GM21529 (cell line): ENCODE measurements at regions not wholly inside any gene's neighbourhood (a gene's known extent, or its start where the extent isn't known, plus 50 kb on each side); places are given as distances from the start of the nearest gene placed in this dataset.
"Not testable (repeated sequence)": the region's sequence is repeated elsewhere in the genome, so short reads cannot be mapped to it uniquely, and the experiment has no call there.

Experiments
- ATAC-seq: cut with Tn5 transposase; IDR thresholded peaks from one replicate; pipeline ENCODE4 v1.9.1; 2021; ENCODE audit not compliant: unreplicated experiment

- ATAC-seq: no peak
Observed at GRCh38 chr1:30090162-30090820, 633.1 kb downstream of the MATN1 start.

- no peak for ATAC-seq
Observed at GRCh38 chr1:30089024-30089430, 634.4 kb downstream of the MATN1 start.

- ATAC-seq: no peak
Observed at GRCh38 chr1:30088594-30088993, 634.8 kb downstream of the MATN1 start.

- ATAC-seq: no peak
Observed at GRCh38 chr1:30087465-30087864, 635.9 kb downstream of the MATN1 start.

- no peak for ATAC-seq
Observed at GRCh38 chr1:30085811-30086770, 637.3 kb downstream of the MATN1 start.

- no peak for ATAC-seq
Observed at GRCh38 chr1:30084909-30085571, 638.3 kb downstream of the MATN1 start.

- ATAC-seq: no peak
Observed at GRCh38 chr1:30083800-30084464, 639.5 kb downstream of the MATN1 start.

- ATAC-seq: no peak
Observed at GRCh38 chr1:30081379-30082102, 641.8 kb downstream of the MATN1 start.

GRCh38 chr1:30075916-30076315 lies 647.5 kb downstream of the MATN1 start:
- ATAC-seq: not testable (repeated sequence)

- no peak for ATAC-seq
Observed at GRCh38 chr1:30068787-30069472, 654.5 kb downstream of the MATN1 start.

GRCh38 chr1:30064547-30064946 lies 658.8 kb downstream of the MATN1 start:
- ATAC-seq: no peak

GRCh38 chr1:30063621-30064280 lies 659.6 kb downstream of the MATN1 start:
- ATAC-seq: no peak

- no peak for ATAC-seq
Observed at GRCh38 chr1:30061292-30062220, 661.8 kb downstream of the MATN1 start.

GRCh38 chr1:30060738-30061137 lies 662.6 kb downstream of the MATN1 start:
- no peak for ATAC-seq

- ATAC-seq: no peak
Observed at GRCh38 chr1:30058970-30059369, 664.4 kb downstream of the MATN1 start.

- ATAC-seq: no peak
Observed at GRCh38 chr1:30054126-30054525, 669.3 kb downstream of the MATN1 start.

GRCh38 chr1:30052178-30052577 lies 671.2 kb downstream of the MATN1 start:
- ATAC-seq: no peak

- ATAC-seq: no peak
Observed at GRCh38 chr1:30051777-30052176, 671.6 kb downstream of the MATN1 start.
